Caco-2 (cell line): ENCODE measurements at regions not wholly inside any gene's neighbourhood (a gene's known extent, or its start where the extent isn't known, plus 50 kb on each side); places are given as distances from the start of the nearest gene placed in this dataset.

Experiments
- BruUV-seq: library from RNA; stranded (reverse); fragments of 400-500 nt; replicated peaks from 2 replicates; lab custom pipeline; 2021; lab: Mats Ljungman, UMichigan
- CTCF ChIA-PET: fragments of 300-600 bp; sonication (Branson Sonifier 250); formaldehyde crosslinking; loops from one replicate; lab custom pipeline; 2022; ENCODE audit warnings: antibody characterized with exemption; lab: Charles Lee
- POLR2A ChIA-PET: fragments of 300-600 bp; sonication (Branson Sonifier 250); formaldehyde crosslinking; loops from one replicate; lab custom pipeline; 2022; ENCODE audit warnings: antibody characterized with exemption; lab: Charles Lee
- DNase-seq, 2 experiments: peaks; one replicate each; pipeline versions ENCODE4 v3.0.0 to v3.0.0-alpha.2; 2020 to 2022
- H3K27me3 ChIP-seq: replicated peaks from 2 replicates; pipeline ENCODE4 v1.6.0; 2011; ENCODE audit warnings: low read length; ENCODE audit not compliant: control insufficient read depth, insufficient read depth
- H3K36me3 ChIP-seq: 2 replicates; pipeline ENCODE4 v1.5.1; 2011; ENCODE audit warnings: low read length; ENCODE audit not compliant: control insufficient read depth, insufficient read depth
- H3K4me1 ChIP-seq: fragments of 250-450 bp; sonication (Bioruptor Pico); 2 replicates; pipeline ENCODE4 v1.5.1; 2020; ENCODE audit warnings: mild to moderate bottlenecking
- H3K4me3 ChIP-seq: 2 replicates; pipeline ENCODE4 v1.5.1; 2011; ENCODE audit warnings: low read depth, mild to moderate bottlenecking, control low read depth, low read length
- H3K9me3 ChIP-seq: fragments of 250-450 bp; sonication (Bioruptor Pico); 2 replicates; pipeline ENCODE4 v1.5.1; 2020; ENCODE audit warnings: mild to moderate bottlenecking, moderate library complexity
- H3K27ac Mint-ChIP-seq: one replicate; pipeline ENCODE4 v1.8.0; 2022; ENCODE audit warnings: mixed read lengths; ENCODE audit not compliant: unreplicated experiment
- H3K27me3 Mint-ChIP-seq: one replicate; pipeline ENCODE4 v1.8.0; 2022; ENCODE audit warnings: mixed read lengths; ENCODE audit not compliant: insufficient read depth, unreplicated experiment
- H3K36me3 Mint-ChIP-seq: one replicate; pipeline ENCODE4 v1.8.0; 2022; ENCODE audit warnings: mild to moderate bottlenecking, mixed read lengths; ENCODE audit not compliant: insufficient read depth, unreplicated experiment
- H3K4me1 Mint-ChIP-seq: one replicate; pipeline ENCODE4 v1.8.0; 2022; ENCODE audit warnings: low read depth, mixed read lengths; ENCODE audit not compliant: unreplicated experiment
- H3K4me3 Mint-ChIP-seq: one replicate; pipeline ENCODE4 v1.8.0; 2022; ENCODE audit warnings: mild to moderate bottlenecking, moderate library complexity, mixed read lengths; ENCODE audit not compliant: unreplicated experiment
- H3K9me3 Mint-ChIP-seq: one replicate; pipeline ENCODE4 v1.8.0; 2022; ENCODE audit warnings: mixed read lengths; ENCODE audit not compliant: unreplicated experiment
- CTCF ChIP-seq, 2 experiments: fragments of 200-600 bp in 1 of 2; IDR thresholded peaks; 1 replicate in 1 of 2; 2 replicates in 1 of 2; pipeline versions ENCODE4 v1.5.1 to v1.8.0; 2011 to 2022; ENCODE audit warnings: antibody characterized with exemption in 1 of 2, control low read depth in 1 of 2, inconsistent platforms in 1 of 2, low read depth in 1 of 2, low read length in 1 of 2, mild to moderate bottlenecking in 1 of 2, moderate library complexity in 1 of 2; ENCODE audit not compliant: insufficient read depth in 1 of 2, severe bottlenecking in 1 of 2, unreplicated experiment in 1 of 2
- intact Hi-C: fragments of 100-400 bp; cut with micrococcal nuclease; formaldehyde crosslinking; loops from one replicate; pipeline ENCODE4 v1.10.0; 2022; ENCODE audit not compliant: unreplicated experiment

- BruUV-seq, result no TSS peak
- no peaks in the 10 kb centered on the region; the same call in 1 of the 2 replicates for H3K27me3 ChIP-seq
- Mint-ChIP-seq H3K9me3 (no peaks in the 10 kb centered on the region), H3K4me3 (no peak overlapping the region), H3K27me3 (peaks cover 7% of the 10 kb centered on the region), H3K4me1 (no peaks in the 10 kb centered on the region), H3K27ac (no peak overlapping the region), H3K36me3 (no peaks in the 10 kb centered on the region)
- no peaks in the 10 kb centered on the region for H3K36me3 ChIP-seq
- peaks cover 6% of the 10 kb centered on the region; the same call in 1 of the 2 replicates for H3K4me1 ChIP-seq
- H3K4me3 ChIP-seq, result no peak overlapping the region
- intact Hi-C loops, result no loop called here
- H3K9me3 ChIP-seq, result no peaks in the 10 kb centered on the region
- no peak for TF ChIP-seq CTCF (IDR thresholded peaks at IDR 0.05; ENCODE audit: insufficient read depth in 1 of 2, low read depth in 1 of 2, low read length in 1 of 2, severe bottlenecking in 1 of 2, unreplicated experiment in 1 of 2)
- ChIA-PET POLR2A (no interaction called here), CTCF (no interaction called here)
- DNase-seq, result no peak
Observed at GRCh38 chr17:77858291-77859034, 100.0 kb upstream of the TNRC6C start.

- BruUV-seq, result no TSS peak
- Histone ChIP-seq H3K9me3 (no peaks in the 10 kb centered on the region), H3K4me1 (peaks cover 6% of the 10 kb centered on the region), H3K36me3 (no peaks in the 10 kb centered on the region), H3K4me3 (no peak overlapping the region), H3K27me3 (no peaks in the 10 kb centered on the region; the same call in 1 of the 2 replicates)
- Mint-ChIP-seq H3K4me1 (no peaks in the 10 kb centered on the region), H3K36me3 (no peaks in the 10 kb centered on the region), H3K9me3 (no peaks in the 10 kb centered on the region), H3K27ac (no peak overlapping the region), H3K4me3 (no peak overlapping the region), H3K27me3 (peaks cover 7% of the 10 kb centered on the region)
- POLR2A ChIA-PET, result no interaction called here
- CTCF ChIA-PET, result interaction anchor here (0.5 kb wide), 1 partner anchor 326 kb away, joined by 5 read pairs; no protein-coding TSS in a partner anchor
- no peak for DNase-seq
- intact Hi-C loops, result no loop called here
- TF ChIP-seq CTCF (IDR thresholded peaks at IDR 0.05; ENCODE audit: insufficient read depth in 1 of 2, low read depth in 1 of 2, low read length in 1 of 2, severe bottlenecking in 1 of 2, unreplicated experiment in 1 of 2), result no peak
Observed at GRCh38 chr17:77859035-77859810, 99.3 kb upstream of the TNRC6C start.

- Histone ChIP-seq H3K36me3 (no peaks in the 10 kb centered on the region), H3K4me1 (peaks cover 6% of the 10 kb centered on the region), H3K27me3 (no peaks in the 10 kb centered on the region; the same call in 1 of the 2 replicates), H3K9me3 (no peaks in the 10 kb centered on the region), H3K4me3 (no peak overlapping the region)
- no peaks in the 10 kb centered on the region for H3K36me3 Mint-ChIP-seq
- H3K4me3 Mint-ChIP-seq, result no peak overlapping the region
- H3K27ac Mint-ChIP-seq, result no peak overlapping the region
- POLR2A ChIA-PET, result no interaction called here
- no peaks in the 10 kb centered on the region for H3K9me3 Mint-ChIP-seq
- peaks cover 7% of the 10 kb centered on the region for H3K27me3 Mint-ChIP-seq
- BruUV-seq, result no TSS peak
- CTCF ChIA-PET, result no interaction called here
- H3K4me1 Mint-ChIP-seq, result no peaks in the 10 kb centered on the region
- TF ChIP-seq CTCF (IDR thresholded peaks at IDR 0.05; ENCODE audit: insufficient read depth in 1 of 2, low read depth in 1 of 2, low read length in 1 of 2, severe bottlenecking in 1 of 2, unreplicated experiment in 1 of 2), result no peak
- intact Hi-C loops, result no loop called here
- no peak for DNase-seq
Observed at GRCh38 chr17:77861133-77861695, 97.3 kb upstream of the TNRC6C start.
